Hindlimb muscle (tissue), 1 donor: ENCODE measurements at regions not wholly inside any gene's neighbourhood (a gene's known extent, or its start where the extent isn't known, plus 50 kb on each side); places are given as distances from the start of the nearest gene placed in this dataset.

Experiments used
- DNase-seq: peaks from one replicate; pipeline ENCODE4 v3.0.0-alpha.2; 2013

DNA sequence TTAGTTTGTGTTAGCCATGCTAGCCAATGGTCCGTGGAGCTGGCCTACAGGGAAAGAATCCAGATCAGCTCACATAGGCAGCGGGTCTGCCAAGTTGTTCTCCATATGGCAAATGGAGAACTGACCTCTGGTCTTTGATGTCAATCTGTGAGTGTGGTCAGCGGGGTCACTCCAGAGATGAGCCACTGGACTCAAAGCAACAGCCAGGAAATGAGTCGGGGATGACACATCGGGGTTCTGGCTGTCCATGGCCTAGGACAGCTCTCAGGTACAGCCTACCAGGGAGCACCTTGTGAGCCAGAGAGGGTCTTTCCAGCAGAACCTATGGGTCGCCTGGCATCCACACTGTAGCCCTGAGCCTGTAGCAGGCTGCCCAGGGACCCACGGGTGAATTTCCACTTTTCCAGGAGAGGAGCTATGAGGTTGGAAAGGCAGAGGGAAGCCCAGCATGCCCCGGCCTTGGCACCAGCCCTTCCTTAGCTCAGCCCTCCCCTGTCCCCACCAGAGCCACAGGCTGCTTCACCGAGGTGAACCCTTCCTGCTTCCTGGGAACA is 203.0 kb upstream of the TNRC6C start:
- DNase-seq, result no peak

DNA sequence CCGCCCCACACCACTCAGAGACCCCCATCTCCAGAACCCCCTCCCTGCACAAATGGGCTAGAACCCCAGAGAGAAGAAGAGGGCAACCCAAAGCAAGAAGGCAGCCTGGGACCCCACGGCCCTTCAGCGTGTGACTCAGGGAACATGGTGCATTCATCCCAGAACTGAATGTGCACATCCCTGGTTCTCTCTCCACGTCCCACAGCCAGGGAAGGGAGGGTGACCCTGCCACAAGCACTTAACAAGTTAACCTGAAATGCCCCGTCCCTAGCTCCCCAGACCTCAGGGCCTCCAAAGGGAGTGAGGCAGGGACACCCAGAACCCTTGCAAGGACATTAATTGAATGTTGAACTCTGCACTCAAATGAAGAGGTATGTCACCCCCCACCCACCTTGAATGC is 202.5 kb upstream of the TNRC6C start:
- DNase-seq, result no peak

DNA sequence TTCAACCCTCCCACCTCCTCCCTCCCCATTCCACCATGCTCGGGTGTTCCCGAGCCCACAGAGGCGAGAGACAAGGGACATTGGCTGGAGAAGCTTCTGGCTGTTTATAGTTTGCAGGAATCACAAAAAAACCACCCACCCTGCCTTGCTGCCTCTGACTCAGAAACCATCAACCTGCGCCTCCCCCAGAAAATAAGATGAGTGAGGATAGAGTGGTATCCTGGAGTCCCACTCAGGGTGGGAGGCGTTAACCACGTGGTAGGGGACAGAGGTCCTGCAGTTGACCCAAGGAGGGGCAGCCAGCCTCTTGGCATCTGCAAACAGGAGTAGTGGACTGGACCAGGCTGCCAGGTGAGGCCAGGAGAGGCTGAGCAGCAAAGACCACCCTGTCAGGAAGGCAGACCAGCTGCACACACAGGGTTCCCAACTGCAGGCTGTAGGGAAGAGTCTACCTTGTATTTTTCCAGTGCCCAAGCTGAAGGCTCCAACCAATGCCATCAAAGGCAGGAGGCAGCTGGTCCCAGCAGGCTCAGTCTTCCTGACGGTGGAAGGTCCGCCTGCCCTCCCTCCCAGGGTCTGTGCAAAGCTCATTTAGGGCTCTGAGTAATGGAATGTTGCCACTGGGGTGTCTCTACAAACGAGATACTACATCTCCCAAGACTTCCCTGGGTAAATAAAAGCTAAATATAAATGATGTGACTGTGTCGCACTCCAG is 201.5 kb upstream of the TNRC6C start:
- DNase-seq, result no peak

DNA sequence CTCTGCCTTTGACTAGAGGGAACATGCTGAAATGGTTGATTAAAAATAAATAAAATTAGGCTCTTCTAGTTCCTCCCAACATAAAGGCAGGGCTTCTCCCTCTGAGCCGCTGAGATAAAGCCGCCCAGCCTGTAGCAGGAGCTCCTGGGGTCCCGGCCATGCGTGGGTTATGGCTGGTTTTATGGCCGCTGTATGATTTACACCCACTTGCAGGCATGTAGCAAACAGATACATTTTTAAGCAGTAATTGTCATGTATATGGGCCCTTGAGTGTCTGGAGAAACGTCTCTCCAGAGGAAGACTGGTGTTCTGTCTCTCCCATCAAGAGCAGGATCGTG is 201.0 kb upstream of the TNRC6C start:
- no peak for DNase-seq

DNA sequence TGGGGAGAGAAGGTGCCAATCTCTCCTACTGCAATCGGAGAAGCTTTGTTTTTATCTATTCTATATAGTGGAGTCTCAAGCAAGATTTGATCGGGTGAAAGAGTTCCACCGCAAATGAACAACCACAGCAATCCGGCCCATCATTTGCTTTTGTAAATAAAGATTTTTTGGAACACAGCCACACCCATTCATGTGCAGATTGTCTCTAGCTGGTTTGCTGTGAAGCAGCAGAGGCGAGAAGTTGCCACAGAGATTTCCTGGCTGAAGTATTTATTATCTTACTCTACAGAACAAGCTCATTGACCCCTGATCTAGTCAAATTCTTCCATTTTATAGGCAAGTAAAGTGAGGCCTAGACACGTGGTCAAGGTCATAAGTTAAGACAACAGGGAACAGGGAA is 195.5 kb upstream of the TNRC6C start:
- DNase-seq, result no peak

DNA sequence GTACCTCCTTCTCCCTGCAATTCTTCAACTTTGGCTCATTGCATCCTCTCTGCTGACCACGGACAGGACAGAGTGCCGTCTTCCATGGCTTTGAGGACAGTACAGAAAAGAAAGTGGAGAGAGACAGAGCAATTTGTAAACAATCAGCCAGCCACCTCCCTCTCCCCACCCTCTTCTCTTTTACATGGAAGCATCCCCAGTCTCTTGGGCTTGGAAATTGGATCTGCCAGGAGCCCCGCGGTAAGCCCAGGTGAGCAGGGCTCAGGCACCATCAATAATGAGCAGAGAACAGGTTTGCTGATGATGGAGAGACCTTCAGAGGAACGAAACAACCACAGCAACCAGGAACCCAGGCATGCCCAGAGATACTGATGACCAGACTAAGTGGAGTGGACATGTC is 194.9 kb upstream of the TNRC6C start:
- no peak for DNase-seq

DNA sequence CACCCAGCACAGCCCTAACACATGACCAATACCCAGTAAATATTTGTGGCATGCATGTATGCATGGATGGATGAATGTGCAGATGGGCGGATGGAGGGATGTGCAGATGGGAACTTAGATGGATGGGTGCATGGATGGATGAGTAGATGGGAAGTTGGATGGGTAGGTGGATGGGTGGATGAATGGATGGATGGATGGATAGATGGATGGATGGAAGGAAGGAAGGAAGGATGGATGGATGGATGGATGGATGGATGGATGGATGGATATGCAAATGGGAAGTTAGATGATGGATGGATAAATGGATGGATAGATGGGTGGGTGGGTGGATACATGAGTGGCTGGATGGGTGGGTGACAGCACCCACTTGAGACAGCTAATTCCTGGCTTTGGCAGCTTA is 193.2 kb upstream of the TNRC6C start:
- DNase-seq, result no peak

DNA sequence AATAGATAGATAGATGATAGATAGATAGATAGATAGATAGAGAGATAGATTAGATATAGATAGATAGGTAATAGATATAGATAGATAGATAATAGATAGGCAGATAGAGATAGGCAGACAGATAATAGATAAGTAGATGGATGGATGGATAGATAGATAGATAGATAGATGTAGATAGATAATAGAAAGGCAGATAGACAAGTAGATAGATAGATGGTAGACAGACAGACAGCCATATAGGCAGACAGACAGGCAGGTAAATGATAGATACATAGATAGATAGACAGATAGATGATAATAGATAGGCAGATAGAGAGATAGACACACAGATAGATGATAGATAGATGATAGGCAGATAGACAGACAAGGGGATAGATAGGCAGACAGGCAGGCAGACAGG is 191.4 kb upstream of the TNRC6C start:
- no peak for DNase-seq

DNA sequence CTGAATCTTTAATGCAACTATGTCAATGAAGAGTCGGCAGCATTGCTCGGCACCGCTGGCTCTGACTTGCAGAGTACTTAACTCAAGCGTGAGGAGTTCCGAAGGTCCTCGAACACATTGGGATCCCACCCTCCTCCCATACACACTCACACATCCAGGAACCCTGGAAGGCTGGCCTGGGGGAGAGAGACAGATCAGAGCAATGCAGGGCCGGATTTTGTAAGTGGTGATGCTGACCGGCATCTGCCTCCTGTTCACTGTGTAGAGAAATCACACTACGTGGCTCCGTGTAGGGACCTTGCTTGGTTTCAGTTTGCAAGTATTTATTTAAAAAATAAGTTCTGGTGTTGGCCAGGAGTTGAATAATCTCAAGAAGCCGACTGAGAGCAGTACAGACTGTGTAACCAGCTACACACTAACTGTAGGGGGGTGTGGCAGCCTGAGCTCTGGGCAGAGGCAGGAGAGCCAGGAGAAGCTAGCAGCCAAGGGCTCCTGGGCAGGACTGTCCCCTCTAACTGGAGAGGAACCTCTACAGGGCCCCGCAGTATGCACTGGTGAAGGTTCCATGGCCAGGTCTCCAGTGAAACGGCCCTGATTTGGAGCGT is 190.2 kb upstream of the TNRC6C start:
- no peak for DNase-seq

DNA sequence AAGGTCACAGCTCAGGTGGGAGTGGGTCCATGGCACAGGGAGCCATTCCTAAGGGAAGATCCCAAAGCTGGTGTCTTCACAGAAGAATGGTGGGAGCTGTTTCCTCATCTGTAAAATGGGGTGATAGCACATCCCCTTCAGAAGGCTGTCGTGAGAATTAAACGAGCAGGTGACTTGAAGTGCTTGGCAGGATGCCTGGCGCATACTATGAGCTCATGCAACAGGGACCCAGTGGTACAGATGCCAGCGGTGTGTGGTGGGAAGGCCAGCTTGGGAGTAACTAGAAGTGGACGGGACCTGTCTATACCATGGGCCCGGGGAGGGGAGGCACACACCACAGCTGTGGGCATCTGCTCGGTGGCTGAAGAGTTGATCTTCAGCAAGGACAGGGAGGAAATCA is 189.3 kb upstream of the TNRC6C start:
- DNase-seq, result no peak

DNA sequence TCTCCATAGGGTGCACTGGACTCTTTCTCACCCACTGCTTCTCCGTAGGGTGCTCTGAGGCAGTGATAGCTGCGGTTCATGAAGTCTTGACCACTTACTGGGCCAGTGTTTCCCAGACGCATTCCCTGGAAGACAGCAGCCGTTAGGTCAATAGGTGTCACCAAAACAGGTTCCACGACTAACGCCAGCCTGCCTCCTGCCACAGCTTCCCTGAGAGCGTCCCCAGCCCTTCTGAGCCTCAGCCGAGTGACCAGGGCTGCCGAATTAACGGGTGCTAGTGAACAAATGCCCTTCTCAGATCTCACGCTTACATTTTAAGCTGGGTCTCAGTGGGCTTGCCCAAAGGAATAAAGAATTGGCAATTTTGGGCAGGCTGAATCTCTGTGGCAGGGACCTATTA is 188.7 kb upstream of the TNRC6C start:
- no peak for DNase-seq

DNA sequence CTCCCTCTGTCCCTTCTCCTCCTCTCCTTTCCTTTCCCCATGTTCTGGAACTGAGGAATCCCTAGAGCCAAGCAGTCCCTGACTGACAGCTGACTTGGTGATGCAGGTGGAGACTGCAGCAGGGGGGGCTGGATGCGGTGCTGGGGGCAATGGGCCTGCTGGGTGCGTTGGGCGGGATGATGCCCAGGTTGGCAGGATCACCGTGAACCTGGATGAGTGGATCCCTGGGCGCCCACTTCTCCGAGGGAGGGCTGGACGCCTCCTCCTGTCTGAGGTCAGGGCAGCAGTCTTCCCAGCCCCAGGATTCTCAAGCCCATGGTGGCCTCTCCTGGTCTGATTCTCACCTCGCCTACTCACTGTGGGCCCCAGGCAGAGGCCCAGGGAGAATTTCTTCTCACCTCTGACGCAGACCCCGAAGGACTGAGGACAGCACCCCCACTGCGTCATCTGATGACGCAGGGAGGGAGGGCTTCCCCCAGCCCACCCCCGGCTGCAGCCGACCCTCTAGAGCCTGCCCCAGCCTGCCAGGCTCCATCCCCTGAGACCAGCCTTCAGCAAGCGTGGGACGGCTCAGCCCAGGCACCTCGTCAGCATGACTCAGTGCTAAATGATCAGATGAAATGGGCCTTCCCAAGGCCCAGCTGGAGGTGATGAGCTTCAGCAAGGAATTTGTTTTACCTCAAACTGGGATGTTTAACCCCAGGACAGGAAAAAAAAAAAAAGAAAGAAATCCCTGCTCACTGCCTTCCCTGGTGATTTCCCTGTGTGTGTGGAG is 188.0 kb upstream of the TNRC6C start:
- no peak for DNase-seq

DNA sequence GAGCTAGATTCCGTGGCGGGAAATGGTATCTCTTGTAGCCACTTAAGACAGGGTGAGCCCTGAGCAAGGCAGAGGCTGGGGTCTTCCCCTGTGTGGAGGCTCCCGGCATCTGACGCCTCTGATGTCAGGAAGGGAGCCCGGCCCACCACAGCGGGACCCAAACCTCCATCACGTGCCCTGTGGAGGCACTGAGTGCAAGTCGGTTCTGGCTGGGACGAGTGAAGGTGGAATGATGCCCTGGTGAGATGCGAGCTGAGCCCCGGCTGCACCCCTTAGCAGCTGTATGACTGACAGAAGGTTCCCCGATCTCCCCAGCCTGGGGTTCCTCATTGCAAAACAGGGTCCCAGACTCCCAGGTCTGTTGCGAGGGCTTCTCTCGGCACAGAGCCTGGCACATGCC is 187.4 kb upstream of the TNRC6C start:
- no peak for DNase-seq

DNA sequence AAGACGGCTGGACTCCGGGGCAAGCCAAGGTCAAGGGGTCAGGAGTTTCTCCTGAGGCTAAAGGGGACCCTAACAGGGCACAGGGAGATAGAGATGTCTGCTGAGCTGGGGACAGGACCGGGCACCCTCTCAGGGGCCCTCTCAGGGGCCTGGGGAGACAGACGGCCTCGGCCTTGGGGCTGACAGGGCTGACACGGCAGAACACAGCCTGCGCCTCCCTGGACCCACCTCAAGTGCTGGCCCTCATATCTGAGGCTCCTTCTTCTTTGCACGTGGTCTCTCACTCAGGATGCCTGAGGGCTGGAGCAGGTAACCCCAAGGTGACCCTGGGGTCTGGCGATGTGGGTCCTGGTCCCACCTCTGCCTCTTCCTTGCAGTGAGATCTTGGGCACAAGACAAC is 186.9 kb upstream of the TNRC6C start:
- DNase-seq, result no peak

DNA sequence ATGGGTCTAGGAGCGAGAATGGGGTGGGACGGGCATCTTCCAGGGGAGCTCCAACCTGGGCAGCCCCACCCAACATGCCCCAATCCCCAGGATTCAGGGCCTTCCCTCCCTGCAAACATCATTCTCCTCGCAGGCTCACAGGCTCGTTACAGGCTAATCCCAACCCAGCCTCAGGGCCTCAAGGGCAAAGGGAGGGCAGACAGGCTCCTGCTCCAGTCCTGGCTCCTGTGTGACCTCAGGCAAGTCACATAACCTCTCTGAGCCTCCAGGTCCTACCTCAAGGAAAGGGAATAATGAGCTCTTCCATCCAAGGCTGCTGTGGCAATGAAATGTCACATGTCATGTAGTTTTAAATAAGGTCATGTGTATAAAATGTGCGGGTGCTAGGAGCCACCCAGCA is 186.5 kb upstream of the TNRC6C start:
- no peak for DNase-seq

DNA sequence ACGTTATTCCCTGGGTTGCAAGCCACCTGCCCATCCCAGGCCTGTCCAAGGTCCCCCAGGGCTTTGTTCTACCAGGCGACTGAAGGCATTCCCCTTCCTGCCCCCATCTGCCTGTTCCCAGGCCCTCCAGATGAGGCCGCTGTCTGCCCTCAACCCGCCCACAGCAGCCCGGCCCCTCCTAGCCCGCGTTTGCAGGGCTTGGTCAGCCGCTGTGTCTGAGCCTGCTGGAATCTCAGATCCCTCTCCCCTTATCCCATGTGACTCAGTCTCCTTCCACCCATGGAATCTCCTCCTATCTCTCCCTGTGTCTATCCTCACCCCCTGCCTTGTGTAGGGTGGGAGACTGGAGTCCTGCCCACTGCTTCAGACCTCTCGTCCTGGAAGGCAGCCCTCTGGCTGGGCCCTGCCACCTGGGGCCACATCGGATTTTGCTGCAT is 186.0 kb upstream of the TNRC6C start:
- DNase-seq, result no peak

DNA sequence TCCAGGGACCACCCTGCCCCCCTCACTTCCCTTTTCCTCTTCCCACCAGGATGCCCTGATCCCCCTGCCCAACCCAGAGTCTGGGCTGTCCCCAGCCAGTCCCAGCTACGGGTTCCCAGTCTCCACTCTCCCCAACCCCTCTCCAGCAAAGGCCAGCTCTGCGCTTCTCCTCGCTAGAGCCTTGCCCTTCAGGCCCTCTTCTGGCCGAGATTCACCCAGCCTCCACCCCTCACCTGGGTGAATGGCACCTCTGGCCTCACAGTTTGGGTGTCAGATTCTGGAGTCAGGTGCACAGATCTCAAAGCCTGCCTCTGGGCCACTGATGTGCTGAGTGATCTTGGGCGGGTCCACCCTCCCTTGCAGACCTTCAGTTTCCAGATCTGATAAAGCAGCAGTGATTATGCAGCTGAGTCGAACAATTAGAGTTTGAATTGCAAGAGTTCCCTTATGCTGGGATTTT is 185.6 kb upstream of the TNRC6C start:
- no peak for DNase-seq

DNA sequence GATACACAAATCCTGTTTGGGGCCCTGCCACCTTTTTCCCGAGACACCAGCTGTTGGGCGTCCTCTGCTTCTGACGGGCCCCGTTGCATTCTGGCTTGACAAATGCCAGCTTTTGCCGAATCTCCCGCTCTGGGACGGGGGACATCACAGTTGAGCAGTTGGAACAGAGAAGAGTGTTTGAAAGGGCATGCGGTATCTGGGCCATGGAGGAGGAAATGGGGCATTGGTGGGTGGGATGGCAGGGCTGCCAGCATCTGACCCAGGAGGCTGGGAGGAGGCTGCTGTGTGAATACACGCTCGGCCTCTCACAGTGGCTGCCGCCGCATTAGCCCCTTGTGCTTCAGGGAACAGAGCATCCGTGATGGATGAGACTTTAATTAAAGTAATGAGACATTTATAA is 184.3 kb upstream of the TNRC6C start:
- no peak for DNase-seq

DNA sequence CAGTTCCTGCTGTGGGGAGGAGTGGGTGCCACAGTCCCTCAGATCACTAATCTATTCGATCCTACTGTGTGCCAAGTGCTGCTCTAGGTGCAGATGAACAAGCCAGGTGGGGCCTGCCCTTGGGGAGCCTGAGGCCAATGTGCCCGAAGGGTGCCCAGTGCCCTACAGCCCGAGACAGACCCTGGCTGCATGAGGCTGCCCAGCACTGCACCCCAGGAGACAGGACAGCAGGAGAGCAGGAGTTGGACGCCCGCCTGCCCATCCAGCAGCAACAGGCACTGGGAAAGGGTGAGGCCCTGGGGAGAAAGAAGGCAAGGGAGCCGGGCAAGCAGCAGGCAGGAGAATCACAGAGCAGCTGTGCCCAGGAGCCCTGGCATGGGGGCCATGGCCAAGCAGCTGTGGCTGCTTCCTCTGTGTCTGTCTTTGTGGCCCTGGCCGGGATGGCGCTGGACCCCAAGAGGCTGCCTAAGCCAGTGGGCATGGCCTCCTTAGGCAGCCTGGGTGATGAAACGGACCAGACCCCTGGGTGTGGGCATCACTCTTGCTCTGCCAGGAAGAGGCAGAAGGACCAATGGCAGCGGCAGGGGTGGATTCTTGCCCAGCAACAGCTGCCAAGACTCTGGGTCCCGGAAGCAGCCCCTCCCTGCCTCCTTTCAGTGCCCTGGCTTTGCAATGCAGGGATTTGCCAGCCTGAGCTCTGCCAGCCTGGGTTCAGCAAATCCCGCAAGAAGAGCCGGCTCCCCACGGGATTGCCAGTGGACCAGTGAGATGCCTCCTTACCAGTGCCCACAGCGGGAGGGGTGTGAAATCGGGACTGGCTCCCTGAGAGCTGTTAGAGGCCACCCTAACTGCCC is 179.6 kb upstream of the TNRC6C start:
- peak; percentile 31 for DNase-seq

DNA sequence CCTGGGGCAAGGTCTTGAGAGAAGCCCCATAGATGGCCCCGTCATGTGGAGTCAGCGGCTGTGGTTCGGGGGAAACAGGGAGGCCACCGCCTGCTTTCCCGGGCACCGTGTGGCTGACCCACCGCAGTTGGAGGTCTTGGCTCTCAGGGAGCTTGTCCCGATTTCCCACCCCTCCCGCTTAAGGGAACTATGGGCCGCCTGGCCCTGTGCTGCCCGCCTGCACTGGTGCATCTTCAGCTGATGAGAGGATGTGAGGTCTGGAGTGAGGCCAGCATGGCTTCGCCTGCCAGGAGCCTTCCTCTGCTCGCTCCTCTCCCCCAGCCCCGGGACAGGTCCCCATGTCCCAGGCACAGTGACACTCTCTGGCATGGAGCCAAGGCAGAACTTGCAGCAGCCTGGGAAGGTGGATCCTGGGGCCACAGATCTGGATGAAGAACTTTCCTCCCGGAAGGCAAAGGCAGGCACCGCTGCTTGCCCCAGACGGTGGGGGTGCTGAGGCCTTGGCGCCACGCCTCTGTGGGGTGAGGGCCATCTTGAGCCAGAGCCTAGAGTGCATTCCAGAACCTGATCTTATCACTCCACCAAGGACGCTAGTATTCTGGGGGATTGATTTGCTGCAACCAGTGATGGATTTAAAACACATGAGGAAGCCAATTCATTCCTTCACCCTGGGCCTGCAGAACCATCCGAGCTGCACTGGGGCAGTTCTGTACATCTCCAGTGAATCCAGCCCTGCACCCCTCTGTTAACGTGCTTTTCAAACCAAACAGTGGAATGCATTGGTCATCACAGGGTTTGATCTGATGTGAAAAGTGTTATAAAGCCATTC is 178.6 kb upstream of the TNRC6C start:
- DNase-seq, result no peak

DNA sequence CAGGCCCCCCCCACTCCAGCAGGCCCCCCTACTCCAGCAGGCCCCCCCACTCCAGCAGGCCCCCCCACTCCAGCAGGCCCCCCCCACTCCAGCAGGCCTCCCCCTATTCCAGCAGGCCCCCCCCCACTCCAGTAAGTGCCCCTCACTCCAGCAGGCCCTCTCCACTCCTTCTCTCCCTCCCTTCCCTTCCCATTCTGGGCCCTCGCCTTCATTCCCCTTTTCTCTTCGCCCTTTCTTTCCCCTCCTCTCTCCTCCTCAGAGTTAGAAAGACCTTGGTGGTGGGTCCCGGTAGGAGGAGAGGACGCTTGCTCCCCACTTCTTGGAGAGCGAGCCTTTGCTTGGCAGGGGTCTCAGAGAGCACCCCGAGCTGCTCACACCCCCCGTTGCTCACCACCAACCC is 177.0 kb upstream of the TNRC6C start:
- DNase-seq, result no peak

DNA sequence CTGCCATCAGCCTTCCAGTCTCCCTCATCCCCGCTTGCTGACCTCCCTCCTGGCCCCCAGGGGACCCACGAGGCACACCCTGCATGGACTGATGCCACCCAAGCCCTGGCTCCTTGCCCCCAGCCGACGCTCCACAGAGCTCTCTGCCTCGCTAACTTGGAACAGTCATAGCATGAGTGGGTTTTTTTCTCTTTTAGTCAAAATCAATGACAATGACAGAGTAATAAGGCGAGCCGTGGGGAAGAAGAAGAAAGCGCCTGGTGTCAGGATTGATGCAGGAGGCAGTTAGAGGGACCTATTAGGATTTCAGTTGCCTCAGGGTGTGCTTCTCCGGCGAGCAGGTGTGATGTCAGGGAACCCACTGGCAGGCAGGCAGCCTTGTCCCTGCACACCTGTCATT is 176.3 kb upstream of the TNRC6C start:
- no peak for DNase-seq
